Liver (tissue), 3 donors: ENCODE measurements at regions not wholly inside any gene's neighbourhood (a gene's known extent, or its start where the extent isn't known, plus 50 kb on each side); places are given as distances from the start of the nearest gene placed in this dataset.

Source experiments
- RAD21 ChIP-seq, 2 donors: IDR thresholded peaks; 2 replicates each; pipeline ENCODE4 v1.6.1; 2016; ENCODE audit warnings: antibody characterized with exemption in 2 of 2, mild to moderate bottlenecking in 2 of 2
- TF ChIP-seq, protein P1 (sequence below): fragments of 150-350 bp; IDR thresholded peaks from 2 replicates; pipeline ENCODE4 v1.5.1; 2017; ENCODE audit warnings: improper control_type of control experiment, low read depth, low read length; ENCODE audit not compliant: missing input control
- donor health status: healthy.
- donor health status: healthy.

DNA sequence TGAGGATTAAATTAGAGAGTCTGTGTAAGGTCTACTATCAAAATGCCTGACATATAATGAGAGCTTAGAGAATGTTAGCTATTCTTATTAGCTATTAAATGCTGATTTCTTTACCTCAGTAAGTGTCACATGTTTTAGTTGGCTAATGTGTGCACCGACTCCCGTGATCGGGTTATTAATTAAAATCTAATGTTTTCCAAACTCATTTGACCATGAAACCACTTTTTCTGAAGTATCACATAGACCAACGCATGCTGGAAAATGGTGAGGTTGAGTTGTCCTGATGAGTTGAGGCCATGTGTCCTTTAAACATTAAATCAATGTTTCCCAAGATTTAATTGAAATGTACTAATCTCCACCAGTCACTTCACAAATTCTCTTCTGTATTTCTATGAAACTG, 84.8 kb upstream of the C1QTNF7 start:
- TF ChIP-seq, protein P1, sequence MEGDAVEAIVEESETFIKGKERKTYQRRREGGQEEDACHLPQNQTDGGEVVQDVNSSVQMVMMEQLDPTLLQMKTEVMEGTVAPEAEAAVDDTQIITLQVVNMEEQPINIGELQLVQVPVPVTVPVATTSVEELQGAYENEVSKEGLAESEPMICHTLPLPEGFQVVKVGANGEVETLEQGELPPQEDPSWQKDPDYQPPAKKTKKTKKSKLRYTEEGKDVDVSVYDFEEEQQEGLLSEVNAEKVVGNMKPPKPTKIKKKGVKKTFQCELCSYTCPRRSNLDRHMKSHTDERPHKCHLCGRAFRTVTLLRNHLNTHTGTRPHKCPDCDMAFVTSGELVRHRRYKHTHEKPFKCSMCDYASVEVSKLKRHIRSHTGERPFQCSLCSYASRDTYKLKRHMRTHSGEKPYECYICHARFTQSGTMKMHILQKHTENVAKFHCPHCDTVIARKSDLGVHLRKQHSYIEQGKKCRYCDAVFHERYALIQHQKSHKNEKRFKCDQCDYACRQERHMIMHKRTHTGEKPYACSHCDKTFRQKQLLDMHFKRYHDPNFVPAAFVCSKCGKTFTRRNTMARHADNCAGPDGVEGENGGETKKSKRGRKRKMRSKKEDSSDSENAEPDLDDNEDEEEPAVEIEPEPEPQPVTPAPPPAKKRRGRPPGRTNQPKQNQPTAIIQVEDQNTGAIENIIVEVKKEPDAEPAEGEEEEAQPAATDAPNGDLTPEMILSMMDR = no peak
- TF ChIP-seq RAD21 (IDR thresholded peaks at IDR 0.05) = no peak
